Brain microvascular endothelial cell (primary cell): ENCODE measurements at regions not wholly inside any gene's neighbourhood (a gene's known extent, or its start where the extent isn't known, plus 50 kb on each side); places are given as distances from the start of the nearest gene placed in this dataset.

Source experiments
- DNase-seq: peaks from one replicate; pipeline ENCODE4 v3.0.0-alpha.2; 2020
- H3K27ac ChIP-seq: fragments of 250-450 bp; sonication (Bioruptor Pico); 2 replicates; pipeline ENCODE4 v1.5.1; 2020; ENCODE audit warnings: mild to moderate bottlenecking, moderate library complexity
- H3K27me3 ChIP-seq: fragments of 250-450 bp; sonication (Bioruptor Pico); replicated peaks from 2 replicates; pipeline ENCODE4 v1.5.1; 2020; ENCODE audit warnings: mild to moderate bottlenecking
- H3K36me3 ChIP-seq: fragments of 250-450 bp; sonication (Bioruptor Pico); replicated peaks from 2 replicates; pipeline ENCODE4 v1.5.1; 2020; ENCODE audit warnings: mild to moderate bottlenecking
- H3K4me3 ChIP-seq: 2 replicates; pipeline ENCODE4 v1.5.1; 2011; ENCODE audit warnings: low read depth, mild to moderate bottlenecking, control low read depth, low read length, moderate library complexity
- in situ Hi-C: cut with HindIII; loops from 2 replicates; pipeline ENCODE4 v1.10.0; 2017; ENCODE audit warnings: low sequenced_read_pairs, low pct_ligation_motif_present
- TF ChIP-seq, protein P1 (sequence below): IDR thresholded peaks from 2 replicates; pipeline ENCODE4 v1.5.1; 2011; ENCODE audit warnings: low read depth, mild to moderate bottlenecking, moderate library complexity, low read length, control low read depth, inconsistent platforms; ENCODE audit errors: missing control alignments

DNA sequence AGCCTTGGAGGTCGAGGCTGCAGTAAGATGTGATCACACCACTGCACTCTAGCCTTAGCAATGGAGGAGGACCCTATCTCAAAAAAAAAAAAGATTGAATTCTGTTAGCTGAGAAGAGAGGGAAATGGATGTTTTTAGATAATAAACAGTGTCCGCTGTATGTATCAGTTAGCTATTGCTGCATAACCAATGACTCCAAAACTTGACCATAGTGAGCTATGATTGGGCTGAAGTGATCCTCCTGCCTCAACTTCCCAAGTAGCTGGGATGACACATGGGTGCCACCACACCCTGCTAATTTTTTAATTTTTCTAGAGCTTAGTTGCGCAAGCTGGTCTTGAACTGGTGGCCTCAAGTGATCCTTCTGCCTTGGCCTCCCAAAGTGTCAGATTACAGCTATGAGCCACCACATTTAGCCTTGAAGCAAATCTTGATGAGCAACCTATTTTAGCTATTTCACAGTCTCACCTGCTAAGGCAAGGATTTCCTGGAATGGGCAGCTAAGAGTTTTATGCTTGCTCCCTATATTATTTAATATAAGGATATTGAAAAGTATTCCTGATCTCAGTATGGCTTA lies 68.3 kb upstream of the ATF7IP2 start:
- Histone ChIP-seq H3K27me3 (no peaks in the 10 kb centered on the region), H3K27ac (no peak overlapping the region), H3K4me3 (no peak overlapping the region), H3K36me3 (no peaks in the 10 kb centered on the region)
- TF ChIP-seq, protein P1, sequence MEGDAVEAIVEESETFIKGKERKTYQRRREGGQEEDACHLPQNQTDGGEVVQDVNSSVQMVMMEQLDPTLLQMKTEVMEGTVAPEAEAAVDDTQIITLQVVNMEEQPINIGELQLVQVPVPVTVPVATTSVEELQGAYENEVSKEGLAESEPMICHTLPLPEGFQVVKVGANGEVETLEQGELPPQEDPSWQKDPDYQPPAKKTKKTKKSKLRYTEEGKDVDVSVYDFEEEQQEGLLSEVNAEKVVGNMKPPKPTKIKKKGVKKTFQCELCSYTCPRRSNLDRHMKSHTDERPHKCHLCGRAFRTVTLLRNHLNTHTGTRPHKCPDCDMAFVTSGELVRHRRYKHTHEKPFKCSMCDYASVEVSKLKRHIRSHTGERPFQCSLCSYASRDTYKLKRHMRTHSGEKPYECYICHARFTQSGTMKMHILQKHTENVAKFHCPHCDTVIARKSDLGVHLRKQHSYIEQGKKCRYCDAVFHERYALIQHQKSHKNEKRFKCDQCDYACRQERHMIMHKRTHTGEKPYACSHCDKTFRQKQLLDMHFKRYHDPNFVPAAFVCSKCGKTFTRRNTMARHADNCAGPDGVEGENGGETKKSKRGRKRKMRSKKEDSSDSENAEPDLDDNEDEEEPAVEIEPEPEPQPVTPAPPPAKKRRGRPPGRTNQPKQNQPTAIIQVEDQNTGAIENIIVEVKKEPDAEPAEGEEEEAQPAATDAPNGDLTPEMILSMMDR, result no peak
- in situ Hi-C loops, result no loop called here
- DNase-seq, result no peak

- no peak for DNase-seq
- Histone ChIP-seq H3K27me3 (no peaks in the 10 kb centered on the region), H3K4me3 (no peak overlapping the region), H3K36me3 (no peaks in the 10 kb centered on the region), H3K27ac (no peak overlapping the region)
- in situ Hi-C loops, result no loop called here
- TF ChIP-seq, protein P1, result no peak
Observed at GRCh38 chr16:10318798-10319500, 66.9 kb upstream of the ATF7IP2 start.

GRCh38 chr16:10321407-10322387 lies 64.2 kb upstream of the ATF7IP2 start:
- H3K36me3 ChIP-seq, result no peaks in the 10 kb centered on the region
- no peak overlapping the region for H3K4me3 ChIP-seq
- H3K27ac ChIP-seq, result no peak overlapping the region
- in situ Hi-C loops, result no loop called here
- no peaks in the 10 kb centered on the region for H3K27me3 ChIP-seq
- DNase-seq, result no peak
- TF ChIP-seq, protein P1, result no peak

GRCh38 chr16:10322723-10323527 lies 62.9 kb upstream of the ATF7IP2 start:
- Histone ChIP-seq H3K27ac (no peak overlapping the region), H3K36me3 (no peaks in the 10 kb centered on the region), H3K27me3 (no peaks in the 10 kb centered on the region), H3K4me3 (no peak overlapping the region)
- in situ Hi-C loops, result no loop called here
- TF ChIP-seq, protein P1, result no peak
- DNase-seq, result no peak

DNA sequence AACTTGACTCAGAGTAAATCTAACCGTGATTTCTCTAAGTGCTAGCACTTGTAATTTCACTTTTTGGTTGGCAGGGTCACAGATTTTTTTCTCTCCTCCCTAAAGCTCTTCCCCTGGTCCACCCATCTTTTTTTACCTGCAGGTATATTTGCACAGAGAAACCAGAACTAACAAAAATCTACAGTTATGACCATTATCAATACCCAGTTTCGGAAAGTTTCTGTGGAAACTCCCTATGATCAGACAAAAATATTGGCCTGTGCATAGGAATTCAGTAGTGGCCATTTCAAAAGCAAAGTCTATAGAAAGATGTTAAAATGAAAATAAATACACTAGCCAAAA lies 62.4 kb upstream of the ATF7IP2 start:
- H3K36me3 ChIP-seq, result no peaks in the 10 kb centered on the region
- no peaks in the 10 kb centered on the region for H3K27me3 ChIP-seq
- H3K4me3 ChIP-seq, result no peak overlapping the region
- DNase-seq, result no peak
- no peak overlapping the region for H3K27ac ChIP-seq
- TF ChIP-seq, protein P1, result no peak
- in situ Hi-C loops, result no loop called here
